ENCODE measurements at regions not wholly inside any gene's neighbourhood (a gene's known extent, or its start where the extent isn't known, plus 50 kb on each side); places are given as distances from the start of the nearest gene placed in this dataset.

DNA sequence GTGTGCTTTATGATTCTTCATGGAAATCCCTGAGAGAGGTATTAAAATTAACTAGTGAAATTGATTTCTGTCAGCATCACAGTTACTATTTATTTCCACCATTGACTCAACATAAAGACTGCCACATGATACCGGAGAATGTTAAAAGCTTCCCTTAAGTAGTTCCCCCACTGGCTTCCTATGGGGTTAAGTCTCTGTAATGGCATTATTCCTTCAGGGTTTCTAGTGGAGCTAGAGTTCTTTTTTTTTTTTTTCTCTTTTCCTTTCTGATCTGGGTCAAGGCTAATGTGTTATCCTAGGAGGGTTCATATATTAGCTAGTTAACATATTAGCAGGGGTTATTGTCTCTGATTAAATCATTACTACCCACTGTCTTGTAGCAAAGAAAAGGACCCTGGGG is 1919.1 kb upstream of the PIK3C3 start:
- H3K4me1 ChIP-seq = no peaks in the 10 kb centered on the region
- no peak overlapping the region for H3K27ac ChIP-seq
- H3K36me3 ChIP-seq = no peaks in the 10 kb centered on the region
- DNase-seq = no peak
- intact Hi-C loops (cut with DNase I; ENCODE audit: low total_unique reads) = no loop called here
- no peak overlapping the region for H3K4me3 ChIP-seq
- no peaks in the 10 kb centered on the region for H3K27me3 ChIP-seq (replicated peaks in 1 of 7)
- TF ChIP-seq POLR2A (IDR thresholded peaks at IDR 0.05) = no peak
- no peak for TF ChIP-seq CTCF (IDR thresholded peaks at IDR 0.05 in 8 of 11, conservative IDR thresholded peaks at IDR 0.05 in 3 of 11)
- TF ChIP-seq POLR2AphosphoS5 (IDR thresholded peaks at IDR 0.05) = no peak
- 79 to 94% (median 82%) methylated on average over 1 of the region's 1 CpG for WGBS, 5 donors
- H3K9me3 ChIP-seq = peaks cover 0 to 5% (median 0%) of the 10 kb centered on the region in 8 donors

GRCh38 chr18:40032076-40032475 is 1923.0 kb upstream of the PIK3C3 start:
- 85 to 92% (median 89%) methylated on average over 5 of the region's 5 CpGs for WGBS, 5 donors
- DNase-seq = no peak
- Histone ChIP-seq H3K27me3 (replicated peaks in 1 of 7) (no peaks in the 10 kb centered on the region), H3K9me3 (peaks cover 0 to 17% (median 3%) of the 10 kb centered on the region in 8 donors), H3K36me3 (no peaks in the 10 kb centered on the region), H3K27ac (no peak overlapping the region), H3K4me3 (no peak overlapping the region), H3K4me1 (no peaks in the 10 kb centered on the region)
- intact Hi-C loops (cut with DNase I; ENCODE audit: low total_unique reads) = no loop called here
- TF ChIP-seq CTCF (IDR thresholded peaks at IDR 0.05 in 8 of 11, conservative IDR thresholded peaks at IDR 0.05 in 3 of 11) = no peak
- no peak for TF ChIP-seq POLR2AphosphoS5 (IDR thresholded peaks at IDR 0.05)
- TF ChIP-seq POLR2A (IDR thresholded peaks at IDR 0.05) = no peak

- Histone ChIP-seq H3K9me3 (peaks cover 0 to 19% (median 3%) of the 10 kb centered on the region in 8 donors), H3K4me1 (no peaks in the 10 kb centered on the region), H3K27ac (no peak overlapping the region), H3K27me3 (replicated peaks in 1 of 7) (no peaks in the 10 kb centered on the region), H3K36me3 (no peaks in the 10 kb centered on the region), H3K4me3 (no peak overlapping the region)
- TF ChIP-seq POLR2AphosphoS5 (IDR thresholded peaks at IDR 0.05) (no peak), CTCF (IDR thresholded peaks at IDR 0.05 in 8 of 11, conservative IDR thresholded peaks at IDR 0.05 in 3 of 11) (no peak)
- no peak for DNase-seq
- 65 to 84% (median 78%) methylated on average over 1 of the region's 1 CpG for whole genome bisulfite sequencing, 5 donors
- intact Hi-C loops (cut with DNase I; ENCODE audit: low total_unique reads) = no loop called here
Measured at GRCh38 chr18:40031435-40031834, 1923.6 kb upstream of the PIK3C3 start.

- 61 to 79% (median 66%) methylated on average over 2 of the region's 2 CpGs for whole genome bisulfite sequencing, 5 donors
- Histone ChIP-seq H3K9me3 (peaks cover 0 to 11% (median 0%) of the 10 kb centered on the region in 8 donors), H3K4me3 (no peak overlapping the region), H3K27me3 (replicated peaks in 1 of 7) (no peaks in the 10 kb centered on the region), H3K36me3 (no peaks in the 10 kb centered on the region), H3K4me1 (no peaks in the 10 kb centered on the region), H3K27ac (no peak overlapping the region)
- intact Hi-C loops (cut with DNase I; ENCODE audit: low total_unique reads) = no loop called here
- TF ChIP-seq CTCF (IDR thresholded peaks at IDR 0.05 in 8 of 11, conservative IDR thresholded peaks at IDR 0.05 in 3 of 11) (no peak), POLR2AphosphoS5 (IDR thresholded peaks at IDR 0.05) (no peak), POLR2A (IDR thresholded peaks at IDR 0.05) (no peak)
- DNase-seq = no peak
Measured at GRCh38 chr18:40019797-40020392, 1935.1 kb upstream of the PIK3C3 start.
